ACHN (cell line): ENCODE measurements at regions not wholly inside any gene's neighbourhood (a gene's known extent, or its start where the extent isn't known, plus 50 kb on each side); places are given as distances from the start of the nearest gene placed in this dataset.
"Not testable (repeated sequence)": the region's sequence is repeated elsewhere in the genome, so short reads cannot be mapped to it uniquely, and the experiment has no call there.

ENCODE experiments used
- DNase-seq: peaks from one replicate; pipeline ENCODE4 v3.0.0-alpha.2; 2015
- in situ Hi-C: cut with HindIII; loops from 2 replicates; pipeline ENCODE4 v1.10.0; 2017; ENCODE audit warnings: low sequenced_read_pairs, low pct_ligation_motif_present, low pct_unique_long_range_greater_than_20kb

DNA sequence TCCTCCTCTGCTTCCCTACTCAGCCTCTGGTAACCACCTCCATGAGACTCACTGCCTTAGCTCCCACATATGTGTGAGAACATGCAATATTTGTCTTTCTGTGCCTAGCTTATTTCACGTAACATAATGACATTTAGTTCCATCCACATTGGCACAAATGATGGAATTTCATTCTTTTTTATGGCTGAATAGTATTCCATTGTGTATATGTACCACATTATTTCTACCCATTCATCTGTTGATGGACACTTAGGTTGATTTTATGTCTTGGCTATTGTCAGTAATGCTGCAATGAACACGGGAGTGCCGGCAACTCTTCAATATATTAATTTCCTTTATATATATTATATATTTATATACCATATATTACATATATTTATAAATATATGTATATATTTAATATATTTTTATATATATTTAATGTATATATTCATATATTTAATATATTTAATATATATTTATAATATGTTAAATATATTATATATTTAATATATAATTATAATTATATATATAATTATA lies 1046.9 kb downstream of the DNAJB9 start:
- no peak for DNase-seq
- in situ Hi-C loops, result no loop called here

DNA sequence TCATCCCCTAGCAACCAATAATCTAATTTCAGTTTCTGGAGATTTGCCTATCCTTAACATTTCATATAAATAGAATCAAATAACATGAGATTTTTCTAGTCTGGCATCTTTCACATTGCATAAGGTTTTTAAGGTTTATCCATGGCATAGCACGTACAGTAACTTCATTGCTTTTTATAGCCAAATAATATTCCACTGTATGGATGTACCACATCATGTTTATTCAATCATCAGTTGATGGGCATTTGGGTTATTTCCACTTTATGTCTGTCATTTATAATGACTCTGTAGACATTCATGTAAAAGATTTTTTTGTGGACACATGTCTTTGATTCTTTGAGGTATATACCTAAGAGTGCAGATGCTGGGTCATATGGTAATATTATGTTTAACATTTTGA lies 1052.6 kb downstream of the DNAJB9 start:
- in situ Hi-C loops, result no loop called here
- no peak for DNase-seq

DNA sequence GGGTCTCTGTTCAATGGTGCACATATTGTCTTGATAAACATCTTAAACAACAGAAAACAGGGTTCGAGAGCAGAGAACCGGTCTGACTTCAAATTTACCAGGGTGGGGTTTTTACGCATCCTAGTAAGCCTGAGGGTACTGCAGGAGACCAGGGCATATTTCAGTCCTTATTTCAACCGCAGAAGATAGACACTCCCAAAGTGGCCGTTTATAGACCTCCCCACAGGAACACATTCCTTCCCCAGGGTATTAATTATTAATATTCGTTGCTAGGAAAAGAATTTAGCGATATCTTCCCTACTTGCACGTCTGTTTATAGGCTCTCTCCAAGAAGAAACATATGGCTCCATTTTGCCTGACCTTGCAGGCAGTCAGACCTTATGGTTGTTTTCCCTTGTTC lies 1063.2 kb downstream of the DNAJB9 start:
- in situ Hi-C loops, DNase-seq: not testable (repeated sequence)

DNA sequence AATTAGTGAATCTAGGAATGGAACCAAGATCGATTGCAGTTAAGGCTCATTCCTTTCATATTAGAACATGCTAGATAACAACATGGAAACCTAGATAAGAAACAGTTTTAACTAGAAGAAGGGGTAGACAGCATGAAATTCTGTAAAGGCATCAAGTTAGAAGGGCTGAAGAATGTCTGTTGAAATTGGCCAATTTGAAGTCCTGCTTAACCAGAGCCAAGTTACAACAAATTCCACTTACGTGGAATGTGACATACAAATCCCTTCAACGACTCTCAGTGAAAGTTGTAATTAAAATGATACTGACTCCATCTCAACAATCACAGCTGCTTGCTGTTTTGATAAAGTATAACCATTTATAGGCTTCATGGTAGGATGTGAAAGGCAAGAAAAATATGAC lies 1065.7 kb downstream of the DNAJB9 start:
- no peak for DNase-seq
- in situ Hi-C loops, result no loop called here

DNA sequence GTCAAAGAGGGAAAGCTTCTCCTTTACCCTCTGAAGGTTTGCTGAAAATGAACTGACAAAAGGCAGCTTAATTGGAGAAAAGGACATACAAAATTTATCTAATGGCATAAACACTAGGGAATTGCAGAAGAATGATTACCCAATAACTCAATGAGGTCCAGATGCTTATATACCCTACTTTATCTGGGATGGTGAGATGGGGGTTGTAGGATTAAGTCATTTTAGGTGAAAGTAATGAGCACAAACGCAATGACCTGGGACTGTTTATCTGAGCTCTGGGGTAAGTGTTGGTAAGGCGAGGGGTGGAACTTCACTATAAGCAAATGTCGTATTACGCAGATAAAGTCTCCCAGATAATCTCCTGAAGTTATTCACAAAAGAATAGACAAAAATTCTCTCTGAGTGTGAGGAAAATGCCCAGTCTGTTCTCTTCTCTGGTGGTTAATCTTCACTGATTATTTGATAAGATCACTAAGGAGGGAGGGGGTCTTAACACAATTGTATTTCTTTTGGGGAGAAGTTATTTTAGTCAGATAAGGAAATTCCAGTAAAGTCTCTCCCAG lies 1067.8 kb downstream of the DNAJB9 start:
- DNase-seq, result no peak
- in situ Hi-C loops, result no loop called here

DNA sequence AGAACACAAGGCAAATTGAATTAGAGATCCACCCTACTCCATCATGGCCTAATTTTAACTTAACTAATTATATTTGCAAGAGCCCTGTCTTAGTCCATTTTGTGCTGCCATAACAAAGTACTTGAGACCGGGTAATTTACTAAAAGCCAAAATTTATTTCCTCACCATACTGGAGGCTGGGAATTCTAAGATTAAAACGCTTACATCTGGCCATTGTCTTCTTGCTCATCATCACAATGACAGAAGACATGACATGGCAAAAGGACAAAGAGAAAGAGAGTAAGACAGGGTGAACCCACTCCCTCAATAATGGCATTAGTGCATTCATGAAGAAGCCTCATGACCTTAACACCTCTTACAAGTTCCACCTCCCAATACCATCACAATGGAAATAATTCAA lies 1068.6 kb downstream of the DNAJB9 start:
- DNase-seq, result no peak

DNA sequence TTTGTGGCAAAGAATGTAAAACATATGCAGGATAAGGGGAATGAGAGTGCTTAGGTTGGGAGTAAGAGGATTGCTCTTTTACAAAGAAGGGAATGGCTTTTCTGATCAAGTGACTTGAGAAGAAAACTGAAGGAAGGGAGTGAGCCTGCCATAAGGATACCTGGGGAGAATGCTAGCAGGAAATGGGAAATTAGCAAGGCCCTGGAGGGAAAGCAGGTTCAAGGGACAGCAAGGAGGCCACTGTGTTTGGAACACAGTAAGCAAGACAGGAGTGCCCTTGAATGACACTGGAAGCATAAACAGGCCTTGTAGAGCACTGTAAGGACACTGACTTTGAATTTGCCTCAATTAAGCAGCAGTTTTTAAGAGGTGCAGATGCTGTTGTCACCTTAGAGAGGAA lies 1069.9 kb downstream of the DNAJB9 start:
- no peak for DNase-seq
- in situ Hi-C loops, result no loop called here

More for the DNA sequence above, 1068.6 kb downstream of the DNAJB9 start:
- in situ Hi-C loops, result no loop called here

DNA sequence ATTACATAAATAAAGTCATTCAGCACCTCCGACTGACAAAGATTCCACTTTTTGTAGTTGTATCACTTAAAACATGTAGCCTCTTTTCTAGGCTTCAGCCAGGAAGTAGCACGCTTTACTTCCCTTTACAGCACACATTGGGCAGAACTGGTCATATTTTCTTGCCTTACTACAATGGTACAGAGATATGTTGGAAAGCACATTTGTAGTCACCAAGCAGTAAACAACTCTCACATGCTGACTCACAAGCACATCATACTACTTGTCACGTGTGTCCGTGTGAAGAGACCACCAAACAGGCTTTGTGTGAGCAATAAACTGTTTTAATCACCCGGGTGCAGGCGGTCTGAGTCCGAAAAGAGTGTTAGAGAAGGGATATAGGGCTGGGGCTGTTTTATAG lies 1071.8 kb downstream of the DNAJB9 start:
- no peak for DNase-seq
- in situ Hi-C loops, result no loop called here

DNA sequence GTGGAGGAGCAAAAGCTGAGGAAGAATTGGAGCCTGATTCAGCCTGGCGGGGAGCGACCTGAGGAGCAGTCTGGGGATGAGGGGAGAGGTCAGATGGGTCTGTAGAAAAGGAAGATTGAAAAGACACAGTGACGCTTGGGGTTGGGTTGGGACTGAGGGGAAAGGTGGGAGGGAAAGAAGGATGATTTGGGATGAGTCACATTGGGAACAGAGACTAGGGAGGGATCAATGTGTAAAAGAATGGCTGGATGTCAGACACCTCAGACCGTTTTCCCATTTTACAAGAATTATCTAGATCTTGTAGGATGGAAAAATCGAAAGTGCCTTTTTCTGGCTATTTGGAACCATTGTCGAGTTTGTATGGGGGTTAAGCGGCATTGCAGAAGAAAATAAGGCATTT lies 1076.5 kb downstream of the DNAJB9 start:
- in situ Hi-C loops, result no loop called here
- DNase-seq, result no peak

DNA sequence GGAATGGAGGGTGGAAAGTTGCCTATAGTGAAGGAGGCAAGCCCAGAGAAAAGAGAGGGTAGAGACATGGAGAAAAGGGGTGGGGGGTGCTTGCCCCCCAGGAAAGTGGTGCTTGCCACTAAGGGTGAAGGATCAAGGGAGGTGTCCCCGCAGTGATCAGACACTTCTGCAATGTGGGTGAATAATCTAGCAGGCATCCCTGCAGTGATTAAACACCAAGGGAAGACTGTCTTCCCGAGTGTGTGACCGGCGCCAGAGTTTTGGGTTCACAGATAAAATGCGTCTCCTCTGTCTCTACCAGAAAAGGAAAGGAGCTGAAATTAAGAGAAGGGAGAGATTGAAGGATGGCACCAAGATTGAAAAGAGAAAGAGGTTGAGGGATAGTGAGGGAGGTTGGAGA lies 1076.9 kb downstream of the DNAJB9 start:
- DNase-seq, in situ Hi-C loops: not testable (repeated sequence)

DNA sequence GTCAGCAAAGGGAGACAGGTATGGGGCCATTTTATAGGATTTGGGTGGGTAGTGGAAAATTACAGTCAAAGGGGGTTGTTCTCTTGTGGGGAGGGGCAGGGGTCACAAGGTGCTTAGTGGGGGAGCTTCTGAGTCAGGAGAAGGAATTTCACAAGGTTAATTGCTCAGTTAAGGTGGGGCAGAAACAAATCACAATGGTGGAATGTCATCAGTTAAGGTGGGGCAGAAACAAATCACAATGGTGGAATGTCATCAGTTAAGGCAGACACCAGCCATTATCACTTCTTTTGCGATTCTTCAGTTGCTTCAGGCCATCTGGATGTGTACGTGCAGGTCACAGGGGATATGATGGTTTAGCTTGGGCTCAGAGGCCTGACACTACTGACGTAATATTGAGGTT lies 1077.6 kb downstream of the DNAJB9 start:
- in situ Hi-C loops, DNase-seq: not testable (repeated sequence)

DNA sequence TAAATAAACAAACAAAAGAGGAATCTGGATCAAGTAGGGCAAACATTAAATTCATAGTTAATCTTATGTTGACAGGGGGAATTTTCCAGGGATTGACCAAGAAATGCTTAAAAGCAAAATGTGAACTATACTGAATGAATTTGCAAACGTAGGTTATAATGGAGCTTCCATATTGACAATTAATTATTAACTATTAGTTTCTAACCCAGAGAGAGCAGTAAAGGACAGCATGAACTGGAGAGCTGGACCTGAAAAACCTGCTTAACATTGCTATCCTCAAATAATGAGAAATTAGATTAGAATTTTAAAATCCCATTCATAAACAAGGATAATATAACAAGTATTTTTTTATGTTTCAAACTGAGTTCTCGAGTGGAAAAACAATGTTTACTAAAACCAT lies 1089.6 kb downstream of the DNAJB9 start:
- in situ Hi-C loops, result no loop called here

DNA sequence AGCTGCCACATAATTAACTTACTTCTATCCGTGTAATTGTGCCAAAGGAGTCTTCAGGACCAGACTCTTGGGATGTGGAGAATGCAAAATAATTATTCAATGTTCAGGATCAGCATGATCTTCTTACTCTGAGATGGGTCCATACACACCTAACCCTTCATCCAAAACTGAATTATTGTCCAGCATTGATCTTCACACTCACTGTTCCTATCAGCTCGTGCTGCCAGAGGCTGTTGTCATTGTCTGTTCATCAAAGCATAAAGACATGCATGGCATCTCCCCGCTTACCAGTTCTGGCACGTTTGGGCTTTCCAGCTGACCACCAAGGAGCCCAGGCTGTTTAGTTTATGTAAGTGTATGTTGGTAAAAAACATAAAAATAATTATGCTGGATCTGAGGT lies 1090.7 kb downstream of the DNAJB9 start:
- no peak for DNase-seq
- in situ Hi-C loops, result no loop called here

More for the DNA sequence above, 1089.6 kb downstream of the DNAJB9 start:
- DNase-seq, result no peak

DNA sequence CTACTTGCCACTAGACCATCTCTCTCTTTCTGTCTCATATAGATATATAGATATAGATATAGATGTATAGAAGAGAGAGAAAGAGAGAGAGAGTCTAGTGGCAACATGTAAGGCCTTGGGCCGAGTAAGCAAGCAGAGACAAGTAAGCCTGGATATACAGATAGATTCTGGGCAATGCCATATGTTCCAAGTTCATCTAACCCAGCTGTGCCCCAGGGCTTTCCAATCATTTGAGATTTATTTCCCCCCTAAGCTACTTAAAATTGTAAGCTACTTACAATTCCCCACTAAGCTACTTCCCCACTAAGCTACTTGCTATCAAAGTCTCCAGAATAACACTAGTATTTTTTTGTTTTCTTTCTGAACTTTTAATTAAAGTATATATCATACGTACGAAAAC lies 1094.1 kb downstream of the DNAJB9 start:
- in situ Hi-C loops, result no loop called here
- no peak for DNase-seq

DNA sequence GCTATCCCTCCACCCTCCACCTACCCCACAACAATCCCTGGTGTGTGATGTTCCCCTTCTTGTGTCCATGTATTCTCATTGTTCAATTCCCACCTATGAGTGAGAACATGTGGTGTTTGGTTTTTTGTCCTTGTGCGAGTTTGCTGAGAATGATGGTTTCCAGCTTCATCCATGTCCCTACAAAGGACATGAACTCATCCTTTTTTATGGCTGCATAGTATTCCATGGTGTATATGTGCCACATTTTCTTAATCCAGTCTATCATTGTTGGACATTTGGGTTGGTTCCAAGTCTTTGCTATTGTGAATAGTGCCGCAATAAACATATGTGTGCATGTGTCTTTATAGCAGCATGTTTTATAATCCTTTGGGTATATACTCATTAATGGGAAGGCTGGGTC lies 1117.6 kb downstream of the DNAJB9 start:
- DNase-seq, in situ Hi-C loops: not testable (repeated sequence)

DNA sequence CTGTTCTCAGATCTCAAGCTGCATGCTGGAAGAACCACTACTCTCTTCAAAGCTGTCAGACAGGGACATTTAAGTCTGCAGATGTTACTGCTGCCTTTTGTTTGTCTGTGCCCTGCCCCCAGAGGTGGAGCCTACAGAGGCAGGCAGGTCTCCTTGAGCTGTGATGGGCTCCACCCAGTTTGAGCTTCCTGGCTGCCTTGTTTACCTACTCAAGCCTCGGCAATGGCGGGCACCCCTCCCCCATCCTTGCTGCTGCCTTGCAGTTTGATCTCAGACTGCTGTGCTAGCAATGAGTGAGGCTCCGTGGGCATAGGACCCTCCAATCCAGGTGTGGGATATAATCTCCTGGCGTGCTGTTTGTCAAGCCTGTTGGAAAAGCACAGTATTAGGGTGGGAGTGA lies 1122.9 kb downstream of the DNAJB9 start:
- in situ Hi-C loops, DNase-seq: not testable (repeated sequence)

DNA sequence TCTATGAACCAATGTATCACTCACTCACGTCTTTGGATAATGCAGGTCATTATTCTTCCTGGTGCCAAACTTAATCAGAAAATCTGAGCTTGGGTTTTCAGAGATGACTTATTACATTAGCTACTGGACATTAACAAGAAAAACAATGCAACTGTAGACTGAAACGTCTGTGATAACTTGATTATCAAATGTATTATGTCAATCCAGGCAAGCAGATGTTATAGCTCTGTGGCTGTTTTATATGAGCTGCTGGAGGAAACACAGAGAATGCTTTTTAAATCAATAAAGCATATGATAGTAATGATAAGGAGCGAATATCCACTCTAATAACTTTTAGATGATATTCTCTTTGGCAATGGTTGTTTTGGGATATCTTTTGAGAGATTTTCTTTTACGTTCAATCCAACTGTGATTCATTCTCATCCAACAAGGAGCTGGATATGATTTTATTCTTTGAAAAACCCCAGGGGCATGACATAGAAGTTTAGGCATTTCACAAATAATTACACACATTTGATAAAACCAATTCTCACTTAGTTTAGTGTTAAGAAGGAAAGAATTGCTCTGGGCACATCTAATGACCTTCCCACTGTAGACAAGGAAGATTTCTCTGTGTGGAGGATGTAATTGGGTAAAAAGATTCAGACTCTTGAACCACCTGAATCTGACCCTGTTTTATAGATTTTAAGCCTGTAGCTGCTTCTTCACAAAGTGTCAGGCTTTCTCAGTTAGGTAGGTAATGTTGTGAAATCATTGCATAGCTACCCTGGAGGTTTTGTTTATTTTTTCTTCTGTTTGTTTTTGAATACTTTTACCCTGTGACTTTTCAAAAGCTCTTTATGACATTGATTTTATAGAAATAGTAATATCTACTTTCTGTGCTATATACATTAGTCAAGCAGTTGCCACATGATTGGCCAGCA lies 1124.7 kb downstream of the DNAJB9 start:
- DNase-seq, result no peak
- in situ Hi-C loops, result no loop called here

DNA sequence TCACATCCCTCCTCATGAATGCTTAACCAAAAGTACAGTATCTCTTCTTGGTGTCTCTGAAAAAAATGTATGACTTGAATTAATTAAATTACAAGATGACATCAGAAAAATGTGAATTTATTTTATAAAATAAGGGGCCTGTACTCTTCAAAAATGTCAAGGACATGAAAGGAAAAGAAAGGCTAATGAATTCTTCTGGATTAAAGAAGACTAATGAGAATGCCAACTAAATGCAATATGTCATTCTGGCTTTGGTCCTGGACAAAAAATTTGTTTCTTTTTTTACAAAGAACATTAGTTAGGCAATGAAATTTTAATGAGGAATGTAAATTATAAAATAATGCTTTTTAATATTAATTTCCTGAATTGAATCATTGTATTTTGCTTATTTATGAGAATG lies 1125.7 kb downstream of the DNAJB9 start:
- in situ Hi-C loops, result no loop called here

DNA sequence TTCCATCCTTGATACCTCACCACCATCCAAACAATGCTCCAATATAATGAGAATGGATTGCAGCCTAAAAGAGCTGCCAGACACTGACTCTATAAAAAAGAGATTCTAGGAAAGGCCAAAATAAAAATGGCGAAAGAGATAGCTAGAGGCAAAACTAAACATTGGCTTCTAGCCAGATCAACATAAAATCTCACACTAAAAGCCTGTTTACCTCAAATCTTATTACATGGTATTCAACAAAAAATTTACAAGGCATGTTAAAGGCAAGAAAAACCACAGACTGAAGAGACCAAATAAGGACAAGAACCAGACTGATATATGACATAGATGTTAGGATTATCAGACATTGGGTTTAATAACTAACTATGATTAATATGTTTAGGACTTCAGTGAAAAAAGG lies 1127.0 kb downstream of the DNAJB9 start:
- in situ Hi-C loops, result no loop called here
- DNase-seq, result no peak

More for the DNA sequence above, 1125.7 kb downstream of the DNAJB9 start:
- no peak for DNase-seq

DNA sequence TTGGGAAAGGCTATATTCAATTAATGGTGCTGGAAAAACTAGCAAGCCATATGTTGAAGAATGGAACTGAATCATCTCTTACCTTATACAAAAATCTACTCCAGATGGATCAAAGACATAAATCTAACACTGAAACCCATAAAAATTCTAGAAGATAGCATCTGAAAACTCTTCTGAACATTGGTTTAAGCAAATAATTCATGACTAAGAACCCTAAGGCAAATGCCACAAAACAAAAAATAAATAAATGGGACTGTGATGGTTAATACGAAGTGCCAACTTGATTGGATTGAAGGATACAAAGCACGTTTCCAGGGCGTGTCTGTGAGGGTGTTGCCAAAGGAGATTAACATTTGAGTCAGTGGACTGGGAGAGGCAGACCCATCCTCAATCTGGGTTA lies 1130.0 kb downstream of the DNAJB9 start:
- in situ Hi-C loops, result no loop called here
- no peak for DNase-seq
